Large intestine (tissue), 3 donors: ENCODE measurements at regions not wholly inside any gene's neighbourhood (a gene's known extent, or its start where the extent isn't known, plus 50 kb on each side); places are given as distances from the start of the nearest gene placed in this dataset.
A peak's percentile ranks its signal among the peaks of the same experiment; 100 is the strongest.
"Not testable (repeated sequence)": the region's sequence is repeated elsewhere in the genome, so short reads cannot be mapped to it uniquely, and the experiment has no call there.

Experiments used
- DNase-seq, 2 donors: peaks; one replicate each; pipeline versions ENCODE4 v3.0.0 to v3.0.0-alpha.2; 2013
- H3K27ac ChIP-seq: one replicate; pipeline ENCODE4 v1.5.1; 2013; ENCODE audit warnings: low read length
- H3K27me3 ChIP-seq: 2 replicates; pipeline ENCODE4 v1.6.1; 2013; ENCODE audit warnings: low read length; ENCODE audit not compliant: control insufficient read depth, insufficient read depth
- H3K36me3 ChIP-seq: 2 replicates; pipeline ENCODE4 v1.6.1; 2013; ENCODE audit warnings: low read length; ENCODE audit not compliant: control insufficient read depth, insufficient read depth
- H3K4me1 ChIP-seq: one replicate; pipeline ENCODE4 v1.6.1; 2013; ENCODE audit warnings: low read length; ENCODE audit not compliant: control insufficient read depth, insufficient read depth
- H3K4me3 ChIP-seq: one replicate; pipeline ENCODE4 v1.5.1; 2013; ENCODE audit warnings: low read length
- H3K9me3 ChIP-seq: one replicate; pipeline ENCODE4 v1.6.1; 2013; ENCODE audit warnings: mild to moderate bottlenecking, low read depth, low read length, moderate library complexity; ENCODE audit not compliant: control insufficient read depth
- WGBS: methylation state at CpG from one replicate; pipeline ENCODE4 v1.1.5; 2013; ENCODE audit warnings: low lambda C conversion rate; ENCODE audit not compliant: insufficient coverage; 5-methylcytosine and 5-hydroxymethylcytosine counted together

- Histone ChIP-seq H3K4me1 (no peaks in the 10 kb centered on the region), H3K9me3 (no peaks in the 10 kb centered on the region), H3K4me3 (no peak overlapping the region), H3K27me3 (no peaks in the 10 kb centered on the region), H3K27ac (no peak overlapping the region), H3K36me3 (no peaks in the 10 kb centered on the region)
- 100% methylated on average over 1 of the region's 5 CpGs for WGBS
- DNase-seq = no peak
Observed at GRCh38 chr13:54614726-54615125, 1586.1 kb downstream of the OLFM4 start.

GRCh38 chr13:54626504-54626903 lies 1597.9 kb downstream of the OLFM4 start:
- H3K9me3 ChIP-seq, DNase-seq, H3K27me3 ChIP-seq, H3K4me3 ChIP-seq, H3K36me3 ChIP-seq, H3K27ac ChIP-seq, H3K4me1 ChIP-seq: not testable (repeated sequence)
- no CpG with 5 or more reads among the region's 1 CpG for WGBS

GRCh38 chr13:54627646-54628372 lies 1599.2 kb downstream of the OLFM4 start:
- H3K4me1 ChIP-seq = no peaks in the 10 kb centered on the region
- no peak for DNase-seq
- H3K4me3 ChIP-seq = no peak overlapping the region
- WGBS = no CpG with 5 or more reads among the region's 3 CpGs
- no peaks in the 10 kb centered on the region for H3K9me3 ChIP-seq
- no peaks in the 10 kb centered on the region for H3K36me3 ChIP-seq
- no peak overlapping the region for H3K27ac ChIP-seq
- no peaks in the 10 kb centered on the region for H3K27me3 ChIP-seq

- Histone ChIP-seq H3K9me3 (no peaks in the 10 kb centered on the region), H3K27ac (no peak overlapping the region), H3K36me3 (no peaks in the 10 kb centered on the region), H3K4me1 (no peaks in the 10 kb centered on the region), H3K4me3 (no peak overlapping the region), H3K27me3 (no peaks in the 10 kb centered on the region)
- DNase-seq = no peak
- WGBS = 13% methylated on average over 1 of the region's 2 CpGs
Observed at GRCh38 chr13:54628383-54628782, 1599.8 kb downstream of the OLFM4 start.

- WGBS = 40% methylated on average over 2 of the region's 5 CpGs
- no peak for DNase-seq
- Histone ChIP-seq H3K9me3 (no peaks in the 10 kb centered on the region), H3K27me3 (no peaks in the 10 kb centered on the region), H3K27ac (no peak overlapping the region), H3K36me3 (no peaks in the 10 kb centered on the region), H3K4me3 (no peak overlapping the region), H3K4me1 (no peaks in the 10 kb centered on the region)
Observed at GRCh38 chr13:54633456-54633855, 1604.8 kb downstream of the OLFM4 start.

GRCh38 chr13:54636231-54636630 lies 1607.6 kb downstream of the OLFM4 start:
- no peak for DNase-seq
- Histone ChIP-seq H3K4me3 (no peak overlapping the region), H3K27ac (no peak overlapping the region), H3K27me3 (no peaks in the 10 kb centered on the region), H3K4me1 (no peaks in the 10 kb centered on the region), H3K9me3 (no peaks in the 10 kb centered on the region), H3K36me3 (no peaks in the 10 kb centered on the region)
- no CpG with 5 or more reads among the region's 2 CpGs for WGBS

GRCh38 chr13:54637366-54637765 lies 1608.8 kb downstream of the OLFM4 start:
- Histone ChIP-seq H3K36me3 (no peaks in the 10 kb centered on the region), H3K9me3 (no peaks in the 10 kb centered on the region), H3K4me1 (no peaks in the 10 kb centered on the region), H3K27me3 (no peaks in the 10 kb centered on the region), H3K4me3 (no peak overlapping the region), H3K27ac (no peak overlapping the region)
- 33% methylated on average over 1 of the region's 1 CpG for WGBS
- DNase-seq = peak; percentile 68 to 83

GRCh38 chr13:54640719-54641118 lies 1612.1 kb downstream of the OLFM4 start:
- DNase-seq = no peak
- no peak overlapping the region for H3K27ac ChIP-seq
- H3K36me3 ChIP-seq = no peaks in the 10 kb centered on the region

GRCh38 chr13:54643863-54644262 lies 1615.2 kb downstream of the OLFM4 start:
- no peaks in the 10 kb centered on the region for H3K27me3 ChIP-seq
- no peak overlapping the region for H3K27ac ChIP-seq
- H3K9me3 ChIP-seq = no peaks in the 10 kb centered on the region
- H3K4me3 ChIP-seq = no peak overlapping the region
- H3K36me3 ChIP-seq = no peaks in the 10 kb centered on the region
- no peaks in the 10 kb centered on the region for H3K4me1 ChIP-seq
- DNase-seq = no peak

More at GRCh38 chr13:54640719-54641118, 1612.1 kb downstream of the OLFM4 start:
- no peaks in the 10 kb centered on the region for H3K9me3 ChIP-seq
- no peaks in the 10 kb centered on the region for H3K27me3 ChIP-seq
- H3K4me1 ChIP-seq = no peaks in the 10 kb centered on the region
- H3K4me3 ChIP-seq = no peak overlapping the region

GRCh38 chr13:54647275-54647674 lies 1618.7 kb downstream of the OLFM4 start:
- Histone ChIP-seq H3K36me3 (no peaks in the 10 kb centered on the region), H3K9me3 (no peaks in the 10 kb centered on the region), H3K4me1 (peaks cover 2% of the 10 kb centered on the region), H3K27me3 (no peaks in the 10 kb centered on the region), H3K4me3 (no peak overlapping the region), H3K27ac (no peak overlapping the region)
- DNase-seq = peak in 1 of 2 donors; percentile 20

GRCh38 chr13:54657588-54657987 lies 1629.0 kb downstream of the OLFM4 start:
- WGBS = 89% methylated on average over 1 of the region's 1 CpG
- Histone ChIP-seq H3K4me3 (no peak overlapping the region), H3K27ac (no peak overlapping the region)

More at GRCh38 chr13:54657588-54657987, 1629.0 kb downstream of the OLFM4 start:
- H3K4me1 ChIP-seq = no peaks in the 10 kb centered on the region
- no peak for DNase-seq
- H3K27me3 ChIP-seq = no peaks in the 10 kb centered on the region
- H3K9me3 ChIP-seq = no peaks in the 10 kb centered on the region
- H3K36me3 ChIP-seq = no peaks in the 10 kb centered on the region
